Activated B cell treated with CpG ODN at 0.5 μM for 24 hours (primary cell): ENCODE measurements at regions not wholly inside any gene's neighbourhood (a gene's known extent, or its start where the extent isn't known, plus 50 kb on each side); places are given as distances from the start of the nearest gene placed in this dataset.
A peak's percentile ranks its signal among the peaks of the same experiment; 100 is the strongest.

Experiments used
- ATAC-seq: fragments of 200-7000 bp; cut with Tn5 transposase; one replicate; pipeline ENCODE4 v1.10.0; 2021; ENCODE audit warnings: low read depth, mild to moderate bottlenecking, moderate library complexity
- CTCF ChIA-PET: fragments of 350-600 bp; sonication (Branson Sonifier 250); formaldehyde crosslinking; loops from one replicate; lab custom pipeline; 2021; ENCODE audit warnings: antibody characterized with exemption; lab: Charles Lee
- POLR2A ChIA-PET: fragments of 350-600 bp; sonication (Branson Sonifier 250); formaldehyde crosslinking; loops from one replicate; lab custom pipeline; 2021; ENCODE audit warnings: antibody characterized with exemption; lab: Charles Lee
- DNase-seq: peaks from one replicate; pipeline ENCODE4 v3.0.0; 2022
- H3K27ac Mint-ChIP-seq: one replicate; pipeline ENCODE4 v1.8.0; 2020; ENCODE audit warnings: mixed read lengths
- H3K27me3 Mint-ChIP-seq: one replicate; pipeline ENCODE4 v1.8.0; 2021; ENCODE audit warnings: mixed read lengths
- H3K36me3 Mint-ChIP-seq: one replicate; pipeline ENCODE4 v1.8.0; 2021; ENCODE audit warnings: low read depth, mixed read lengths
- H3K4me1 Mint-ChIP-seq: one replicate; pipeline ENCODE4 v1.8.0; 2021; ENCODE audit warnings: mixed read lengths
- H3K4me3 Mint-ChIP-seq: one replicate; pipeline ENCODE4 v1.8.0; 2020; ENCODE audit warnings: mild to moderate bottlenecking, mixed read lengths
- H3K9me3 Mint-ChIP-seq: one replicate; pipeline ENCODE4 v1.8.0; 2020; ENCODE audit warnings: mixed read lengths
- intact Hi-C: fragments of 100-400 bp; cut with micrococcal nuclease; formaldehyde crosslinking; loops from one replicate; pipeline ENCODE4 v1.15.1; 2024
- TF ChIP-seq, protein P1 (sequence below): fragments of 200-600 bp; IDR thresholded peaks from one replicate; pipeline ENCODE4 v1.8.0; 2022; ENCODE audit warnings: antibody characterized with exemption, mild to moderate bottlenecking

DNA sequence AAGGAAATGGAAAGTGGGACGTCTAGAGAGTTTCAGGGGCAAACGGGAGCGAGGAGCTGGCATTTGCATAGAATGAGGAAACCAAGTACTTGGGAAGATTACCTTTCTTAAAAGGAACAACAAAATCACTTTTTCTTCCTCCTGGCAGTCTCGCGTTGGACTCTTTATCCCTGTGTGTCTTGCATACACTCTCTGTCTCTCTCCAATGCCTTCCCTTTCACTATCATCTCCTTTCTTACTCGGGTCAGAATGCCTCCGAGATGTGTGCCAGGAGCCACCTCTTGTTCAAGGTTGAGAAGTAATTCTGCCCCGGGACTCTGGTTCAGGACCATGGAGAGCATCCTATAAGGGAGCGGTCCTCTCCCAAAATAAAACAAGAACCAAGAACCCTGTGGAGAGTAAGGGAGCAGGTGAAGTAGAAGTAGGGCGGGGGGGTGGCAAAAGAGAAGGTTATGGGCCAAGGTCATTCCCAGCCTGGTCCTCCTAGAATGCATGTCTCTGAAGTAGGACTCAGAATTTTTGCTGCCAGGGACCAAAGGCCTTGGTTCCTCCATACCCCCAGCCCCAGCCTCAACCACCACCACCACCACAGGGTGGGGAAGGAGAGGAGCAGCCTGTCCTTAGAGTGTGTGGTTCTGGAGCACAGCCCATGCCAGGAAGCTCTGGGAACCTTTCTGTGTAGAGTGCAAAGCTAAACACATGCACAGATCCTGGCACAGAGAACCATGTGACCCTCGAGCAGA lies 72.1 kb upstream of the ARAP3 start:
- POLR2A ChIA-PET: no interaction called here
- peaks cover 65% of the 10 kb centered on the region for H3K27me3 Mint-ChIP-seq
- intact Hi-C loops: no loop called here
- no peaks in the 10 kb centered on the region for H3K36me3 Mint-ChIP-seq
- DNase-seq: no peak
- no peak overlapping the region for H3K4me3 Mint-ChIP-seq
- no peak for ATAC-seq
- no peaks in the 10 kb centered on the region for H3K9me3 Mint-ChIP-seq
- H3K4me1 Mint-ChIP-seq: no peaks in the 10 kb centered on the region
- CTCF ChIA-PET: no interaction called here
- H3K27ac Mint-ChIP-seq: no peak overlapping the region
- TF ChIP-seq, protein P1, sequence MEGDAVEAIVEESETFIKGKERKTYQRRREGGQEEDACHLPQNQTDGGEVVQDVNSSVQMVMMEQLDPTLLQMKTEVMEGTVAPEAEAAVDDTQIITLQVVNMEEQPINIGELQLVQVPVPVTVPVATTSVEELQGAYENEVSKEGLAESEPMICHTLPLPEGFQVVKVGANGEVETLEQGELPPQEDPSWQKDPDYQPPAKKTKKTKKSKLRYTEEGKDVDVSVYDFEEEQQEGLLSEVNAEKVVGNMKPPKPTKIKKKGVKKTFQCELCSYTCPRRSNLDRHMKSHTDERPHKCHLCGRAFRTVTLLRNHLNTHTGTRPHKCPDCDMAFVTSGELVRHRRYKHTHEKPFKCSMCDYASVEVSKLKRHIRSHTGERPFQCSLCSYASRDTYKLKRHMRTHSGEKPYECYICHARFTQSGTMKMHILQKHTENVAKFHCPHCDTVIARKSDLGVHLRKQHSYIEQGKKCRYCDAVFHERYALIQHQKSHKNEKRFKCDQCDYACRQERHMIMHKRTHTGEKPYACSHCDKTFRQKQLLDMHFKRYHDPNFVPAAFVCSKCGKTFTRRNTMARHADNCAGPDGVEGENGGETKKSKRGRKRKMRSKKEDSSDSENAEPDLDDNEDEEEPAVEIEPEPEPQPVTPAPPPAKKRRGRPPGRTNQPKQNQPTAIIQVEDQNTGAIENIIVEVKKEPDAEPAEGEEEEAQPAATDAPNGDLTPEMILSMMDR: no peak

DNA sequence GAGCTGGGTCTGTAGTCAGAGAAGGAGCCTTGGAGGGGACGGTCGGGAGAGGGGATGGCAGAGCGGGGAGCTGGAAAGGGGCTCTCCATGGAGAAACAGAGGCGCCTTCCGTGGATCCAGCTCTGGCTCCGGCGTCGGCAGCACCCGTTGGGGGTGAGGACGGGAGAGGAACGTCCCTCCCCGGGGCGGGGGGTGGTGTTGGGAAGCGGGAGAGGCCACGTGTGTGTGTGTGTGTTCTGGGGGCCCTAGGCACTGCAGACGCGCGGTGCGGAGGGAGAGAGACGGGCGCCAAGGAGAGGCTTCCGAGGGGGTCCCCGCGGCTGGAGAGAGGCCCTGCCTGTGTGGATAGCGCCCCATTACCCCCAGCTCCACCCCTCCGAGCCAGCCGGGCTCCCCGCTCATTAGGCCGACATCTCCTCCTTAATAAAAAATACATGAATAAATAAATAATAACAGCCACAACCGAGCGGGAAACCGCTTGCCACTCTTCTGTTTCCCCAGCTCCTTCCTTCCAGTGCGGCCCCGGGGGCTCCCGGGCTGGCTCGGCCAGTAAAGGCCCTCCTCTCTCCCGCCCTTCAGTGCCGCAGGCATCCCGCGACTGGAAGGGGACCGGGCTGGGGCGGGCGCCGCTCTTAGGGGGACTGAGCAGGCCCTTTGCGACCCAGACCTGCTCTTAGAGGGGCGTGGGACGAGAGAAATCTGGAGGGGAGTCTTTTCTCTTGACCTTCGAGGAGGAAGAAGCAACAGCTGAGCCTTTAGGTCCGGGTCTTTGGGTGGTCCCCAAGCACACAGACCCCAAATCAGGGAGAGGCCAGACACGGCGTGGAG lies 71.3 kb upstream of the ARAP3 start:
- no peaks in the 10 kb centered on the region for H3K36me3 Mint-ChIP-seq
- H3K9me3 Mint-ChIP-seq: no peaks in the 10 kb centered on the region
- no peak for ATAC-seq
- peaks cover 65% of the 10 kb centered on the region for H3K27me3 Mint-ChIP-seq
- H3K27ac Mint-ChIP-seq: no peak overlapping the region
- ChIA-PET POLR2A (no interaction called here), CTCF (no interaction called here)
- TF ChIP-seq, protein P1: no peak
- H3K4me3 Mint-ChIP-seq: no peak overlapping the region
- H3K4me1 Mint-ChIP-seq: peaks cover under 1% of the 10 kb centered on the region
- DNase-seq: no peak
- intact Hi-C loops: no loop called here

DNA sequence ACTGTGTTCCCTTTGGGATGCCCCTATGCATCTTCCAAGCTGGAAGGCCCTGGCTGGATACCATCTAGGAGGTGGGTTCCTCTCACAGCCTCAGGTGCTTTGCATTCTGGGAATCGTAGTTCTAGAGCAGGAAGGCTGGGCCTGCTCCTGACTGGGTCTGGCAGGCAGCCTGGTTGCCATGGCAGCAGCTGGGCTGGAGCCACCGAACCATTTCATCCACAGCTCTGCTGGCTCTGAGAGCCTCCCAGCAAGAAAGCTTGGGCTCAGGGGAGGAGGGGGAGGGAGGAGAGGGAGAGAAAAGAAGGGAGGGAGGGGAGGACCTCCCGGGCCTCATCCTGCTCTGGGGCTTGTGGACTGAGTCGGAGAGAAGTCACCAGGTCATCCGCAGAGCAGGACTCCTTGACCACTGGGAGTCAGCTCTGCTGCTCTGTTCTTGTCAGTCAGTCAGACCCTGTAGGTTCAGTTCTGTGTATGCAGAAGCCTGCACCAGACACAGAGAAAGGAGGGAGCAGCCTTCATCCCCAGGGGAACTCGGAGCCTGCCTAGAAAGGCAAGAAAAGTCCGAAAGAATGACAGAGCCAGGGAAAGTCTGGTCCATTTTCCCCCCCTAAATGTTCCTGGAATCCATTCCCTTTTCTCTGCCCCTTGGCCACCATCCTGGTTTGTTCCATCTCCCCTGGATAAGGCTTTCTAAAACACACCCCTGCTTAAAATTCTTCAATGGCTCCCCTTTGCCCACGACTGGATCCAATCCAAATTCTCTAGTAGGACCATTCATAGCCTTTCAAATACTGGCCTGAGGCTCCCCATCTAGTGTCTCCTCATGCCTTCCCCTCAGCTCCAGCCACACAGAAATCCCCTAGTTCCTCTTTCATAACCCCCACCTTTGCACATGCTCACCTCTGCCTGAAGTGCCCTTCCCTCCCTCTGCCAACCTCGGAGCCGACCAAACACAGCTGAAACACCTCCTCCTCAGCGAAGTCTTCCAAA lies 65.4 kb upstream of the ARAP3 start:
- no peaks in the 10 kb centered on the region for H3K9me3 Mint-ChIP-seq
- TF ChIP-seq, protein P1: no peak
- H3K36me3 Mint-ChIP-seq: no peaks in the 10 kb centered on the region
- DNase-seq (peak; percentile 33), ATAC-seq (peak; percentile 87)
- peaks cover 23% of the 10 kb centered on the region for H3K4me1 Mint-ChIP-seq
- ChIA-PET POLR2A (interaction anchor here (0.6 kb wide), 2 partner anchors 195 to 1749 kb away, joined by 3 to 12 read pairs; no protein-coding TSS in a partner anchor), CTCF (interaction anchor here (0.7 to 1.0 kb wide), 2 partner anchors 45 to 56 kb away, joined by 4 to 7 read pairs; no protein-coding TSS in a partner anchor)
- intact Hi-C loops: loop anchor here (5.0 kb wide), 3 partner anchors 65 to 220 kb away; partner anchors contain the start of genes PCDH1 and RNF14
- peak overlapping the region; percentile 70 for H3K27ac Mint-ChIP-seq
- H3K4me3 Mint-ChIP-seq: peak overlapping the region; percentile 33
- peaks cover 30% of the 10 kb centered on the region for H3K27me3 Mint-ChIP-seq

DNA sequence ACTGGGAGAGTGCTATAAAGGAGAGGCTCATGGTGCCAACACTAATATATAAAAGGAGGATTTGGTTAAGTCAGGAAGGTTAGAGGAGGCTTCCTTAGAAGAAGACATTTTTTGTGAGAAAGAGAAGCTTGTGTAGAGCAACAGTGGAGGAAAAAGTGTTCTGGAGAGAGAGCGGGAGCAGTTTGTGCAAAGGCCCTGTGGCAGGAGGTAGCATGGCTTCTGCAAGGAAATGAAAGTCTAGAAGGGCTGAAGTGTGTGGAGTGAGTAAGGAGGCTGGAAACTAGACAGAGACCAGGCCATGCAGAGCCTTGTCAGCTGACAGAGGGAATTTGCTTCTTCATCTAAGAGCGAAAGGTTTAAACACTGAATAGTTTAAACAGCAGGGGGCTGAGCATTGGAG lies 64.4 kb upstream of the ARAP3 start:
- Mint-ChIP-seq H3K27ac (no peak overlapping the region), H3K27me3 (peaks cover 30% of the 10 kb centered on the region), H3K36me3 (no peaks in the 10 kb centered on the region), H3K4me3 (no peak overlapping the region), H3K9me3 (no peaks in the 10 kb centered on the region), H3K4me1 (peaks cover 23% of the 10 kb centered on the region)
- ATAC-seq (no peak), DNase-seq (no peak)
- TF ChIP-seq, protein P1: no peak
- POLR2A ChIA-PET: no interaction called here
- CTCF ChIA-PET: no interaction called here
- intact Hi-C loops: loop anchor here (5.0 kb wide), 3 partner anchors 66 to 221 kb away; partner anchors contain the start of genes PCDH1 and RNF14
